SU-DHL-6 (cell line): ENCODE measurements at regions not wholly inside any gene's neighbourhood (a gene's known extent, or its start where the extent isn't known, plus 50 kb on each side); places are given as distances from the start of the nearest gene placed in this dataset.

ENCODE experiments used
- EZH2phosphoT487 ChIP-seq: fragments of 200-600 bp; sonication (generic), shearing (Covaris generic); conservative IDR thresholded peaks from 2 replicates; pipeline ENCODE4 v1.6.1; 2018; ENCODE audit warnings: mild to moderate bottlenecking, antibody characterized with exemption, low read length, moderate library complexity, mixed read lengths
- TF ChIP-seq, protein P1 (sequence below): fragments of 200-600 bp; sonication (generic); IDR thresholded peaks from one replicate; pipeline ENCODE4 v1.5.1; 2017; ENCODE audit warnings: antibody characterized with exemption, mild to moderate bottlenecking, low read length, moderate library complexity; ENCODE audit not compliant: insufficient read depth, poor library complexity, severe bottlenecking

DNA sequence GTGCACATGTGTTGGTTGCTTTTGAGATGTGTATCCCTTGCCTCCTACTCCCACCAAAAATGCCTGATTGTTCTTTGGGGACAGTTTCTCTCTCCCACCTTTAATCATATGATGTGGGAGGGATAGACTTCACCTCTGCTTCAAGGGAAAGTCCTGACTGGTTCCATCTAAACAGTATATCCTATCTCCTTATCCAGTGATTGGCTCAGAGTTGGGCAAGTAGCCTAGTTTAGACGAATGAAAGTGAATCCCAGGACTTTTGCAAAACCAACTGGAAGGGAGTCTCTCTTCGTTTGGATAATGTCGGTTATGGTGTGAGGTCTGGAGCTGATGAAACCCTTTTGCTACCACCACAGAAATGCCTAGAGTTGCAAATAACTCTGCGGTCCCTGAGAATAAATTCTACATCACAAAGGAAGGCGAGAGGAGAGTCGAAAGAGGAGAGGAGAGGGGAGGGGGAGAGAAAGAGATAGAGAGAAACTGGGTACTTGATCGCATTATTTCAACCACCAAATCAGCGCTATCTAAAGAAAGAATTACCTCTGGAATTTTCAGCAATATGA is 77.1 kb upstream of the SALL1 start:
- TF ChIP-seq, protein P1, sequence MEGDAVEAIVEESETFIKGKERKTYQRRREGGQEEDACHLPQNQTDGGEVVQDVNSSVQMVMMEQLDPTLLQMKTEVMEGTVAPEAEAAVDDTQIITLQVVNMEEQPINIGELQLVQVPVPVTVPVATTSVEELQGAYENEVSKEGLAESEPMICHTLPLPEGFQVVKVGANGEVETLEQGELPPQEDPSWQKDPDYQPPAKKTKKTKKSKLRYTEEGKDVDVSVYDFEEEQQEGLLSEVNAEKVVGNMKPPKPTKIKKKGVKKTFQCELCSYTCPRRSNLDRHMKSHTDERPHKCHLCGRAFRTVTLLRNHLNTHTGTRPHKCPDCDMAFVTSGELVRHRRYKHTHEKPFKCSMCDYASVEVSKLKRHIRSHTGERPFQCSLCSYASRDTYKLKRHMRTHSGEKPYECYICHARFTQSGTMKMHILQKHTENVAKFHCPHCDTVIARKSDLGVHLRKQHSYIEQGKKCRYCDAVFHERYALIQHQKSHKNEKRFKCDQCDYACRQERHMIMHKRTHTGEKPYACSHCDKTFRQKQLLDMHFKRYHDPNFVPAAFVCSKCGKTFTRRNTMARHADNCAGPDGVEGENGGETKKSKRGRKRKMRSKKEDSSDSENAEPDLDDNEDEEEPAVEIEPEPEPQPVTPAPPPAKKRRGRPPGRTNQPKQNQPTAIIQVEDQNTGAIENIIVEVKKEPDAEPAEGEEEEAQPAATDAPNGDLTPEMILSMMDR, result no peak
- TF ChIP-seq EZH2phosphoT487, result no peak
